NCI-H2029 (cell line): ENCODE measurements at regions not wholly inside any gene's neighbourhood (a gene's known extent, or its start where the extent isn't known, plus 50 kb on each side); places are given as distances from the start of the nearest gene placed in this dataset.
"Not testable (repeated sequence)": the region's sequence is repeated elsewhere in the genome, so short reads cannot be mapped to it uniquely, and the experiment has no call there.

Experiments used
- DNase-seq: peaks from one replicate; lab custom pipeline; 2025; lab: John Stamatoyannopoulos, UW

- no peak for DNase-seq
These were observed 178.5 kb upstream of the DEPDC1 start for GRCh38 chr1:68675336-68675735.

- DNase-seq: no peak
These were observed 180.9 kb upstream of the DEPDC1 start for GRCh38 chr1:68677684-68678351.

- DNase-seq: no peak
These were observed 199.3 kb upstream of the DEPDC1 start for GRCh38 chr1:68696221-68696620.

DNA sequence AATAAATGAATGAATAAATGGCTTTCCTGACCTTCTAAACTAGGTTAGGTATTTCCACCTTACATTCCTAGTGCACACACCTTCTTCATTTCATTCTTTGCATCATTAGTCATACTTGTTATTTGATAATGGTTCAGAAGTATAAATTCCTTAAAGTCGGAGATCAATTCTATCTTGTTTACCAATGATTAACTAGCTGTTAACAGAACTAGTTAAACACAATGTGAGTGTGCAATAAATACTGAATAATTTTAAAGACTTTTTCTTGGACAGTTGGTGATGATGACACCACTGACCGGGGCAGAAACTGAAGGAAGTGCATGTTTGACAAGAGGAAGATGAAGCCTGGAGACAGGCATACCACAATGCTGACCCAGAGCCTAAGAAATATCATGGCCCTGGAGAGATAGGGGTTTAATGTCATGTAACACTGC lies 207.1 kb upstream of the DEPDC1 start:
- DNase-seq: no peak

- no peak for DNase-seq
These were observed 208.0 kb upstream of the DEPDC1 start for GRCh38 chr1:68704800-68705443.

DNA sequence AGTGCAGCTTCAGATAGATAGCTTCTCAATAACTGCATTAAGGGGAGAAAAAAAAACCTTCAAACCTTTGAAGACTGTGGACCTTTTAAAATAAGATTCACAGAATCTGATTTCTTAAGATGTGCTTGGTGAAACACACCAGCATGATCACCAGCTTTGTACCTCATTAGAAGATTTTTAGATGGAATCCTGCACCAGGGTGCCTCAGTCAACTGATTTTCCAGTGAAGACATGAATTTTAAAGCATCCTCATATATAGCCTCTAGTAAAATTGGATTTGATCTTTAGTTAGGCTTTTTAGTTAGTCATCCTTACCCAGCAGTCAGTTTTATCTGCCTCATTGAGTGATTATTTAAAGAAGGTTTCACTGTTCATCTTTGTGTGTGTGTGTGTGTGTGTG lies 208.6 kb upstream of the DEPDC1 start:
- DNase-seq: no peak

- no peak for DNase-seq
These were observed 209.9 kb upstream of the DEPDC1 start for GRCh38 chr1:68706639-68707317.

DNA sequence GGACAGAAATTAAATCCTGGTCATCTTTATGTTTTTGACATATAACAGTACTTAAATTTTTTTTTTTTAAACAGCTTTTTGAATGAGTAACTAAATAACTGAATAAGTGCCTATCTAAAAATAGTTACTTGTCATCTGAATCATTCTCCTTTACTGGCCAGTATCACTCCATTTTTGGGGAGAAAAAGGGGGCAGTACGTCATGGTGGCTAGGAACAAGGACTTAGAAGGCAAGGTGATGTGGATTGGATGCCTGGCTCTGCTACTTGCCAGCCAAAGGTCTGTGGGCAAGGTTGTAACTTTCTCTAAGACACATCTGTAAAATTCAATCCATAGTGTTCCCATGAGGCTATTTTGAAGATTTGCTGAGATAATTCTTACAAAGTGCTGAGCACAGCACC lies 220.4 kb upstream of the DEPDC1 start:
- no peak for DNase-seq

DNA sequence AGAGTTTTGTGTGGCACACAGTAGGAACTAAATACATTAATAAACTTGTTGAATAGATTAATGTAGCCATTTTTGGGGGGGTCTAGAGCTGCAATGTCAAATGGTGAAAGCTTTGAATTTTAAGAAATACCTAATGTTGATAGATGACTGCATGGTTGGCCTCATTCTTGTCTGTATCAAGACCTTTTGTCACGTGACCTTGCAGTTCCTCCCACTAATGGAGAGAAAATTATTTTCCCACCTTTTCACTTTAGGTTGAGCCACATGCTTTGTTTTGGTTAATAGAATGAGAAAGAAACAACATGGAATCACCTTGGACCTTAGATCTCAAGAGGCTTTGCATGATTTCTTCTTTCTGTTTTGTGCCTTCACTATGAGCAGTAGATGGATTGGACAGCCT lies 223.6 kb upstream of the DEPDC1 start:
- DNase-seq: no peak

DNA sequence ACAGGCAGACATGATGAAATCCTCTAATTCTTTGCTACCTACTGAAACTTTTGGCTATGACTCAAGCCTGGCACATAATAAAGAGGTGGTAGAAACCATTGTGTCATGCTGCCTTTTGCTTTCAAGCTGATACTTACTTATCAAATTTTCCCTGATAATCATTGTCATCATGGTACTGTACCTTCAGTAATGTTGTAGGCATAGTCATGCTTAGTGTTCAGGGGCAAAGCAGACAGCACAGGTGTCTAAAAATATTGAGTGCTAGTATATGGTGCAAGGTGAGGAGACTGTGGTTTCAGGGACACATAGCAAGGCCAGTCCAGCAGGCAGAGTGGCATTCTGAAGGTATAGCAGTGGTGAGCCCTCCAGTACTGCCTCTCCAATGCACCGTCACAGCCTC lies 226.9 kb upstream of the DEPDC1 start:
- no peak for DNase-seq

DNA sequence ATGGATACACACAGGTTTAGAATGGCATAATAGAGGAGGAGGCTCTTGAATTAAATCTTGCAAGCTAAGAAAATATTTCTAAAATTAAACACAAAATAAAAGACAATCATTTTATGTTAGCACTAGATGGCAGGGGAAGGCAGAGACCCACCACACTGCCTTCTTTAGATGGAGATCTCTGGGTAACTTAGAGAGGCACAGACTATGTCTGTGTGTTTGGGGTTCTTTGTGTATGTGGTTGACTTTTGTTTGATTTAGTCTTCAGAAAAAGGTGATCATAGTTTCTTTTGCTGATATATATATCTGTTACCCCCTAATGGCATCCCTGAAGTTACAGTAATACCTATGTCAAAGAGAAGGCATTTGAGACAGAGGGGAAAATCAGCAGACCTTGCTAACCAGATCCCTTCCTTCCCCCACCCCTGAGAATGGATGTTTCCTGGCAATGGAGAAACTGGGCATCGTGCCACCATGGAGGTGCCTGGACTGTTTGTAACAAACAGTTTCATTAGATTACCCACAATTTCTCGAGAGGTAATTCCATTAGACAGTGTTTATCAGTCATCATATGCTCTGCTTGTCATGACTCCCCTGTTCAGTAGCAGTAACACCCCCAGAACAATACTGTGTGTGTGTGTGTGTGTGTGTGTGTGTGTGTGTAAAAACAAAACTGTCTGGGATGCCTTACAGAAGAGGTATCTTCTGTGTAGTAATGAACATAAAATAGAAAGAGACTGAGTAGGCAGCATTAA lies 228.3 kb upstream of the DEPDC1 start:
- DNase-seq: peak; percentile 40

DNA sequence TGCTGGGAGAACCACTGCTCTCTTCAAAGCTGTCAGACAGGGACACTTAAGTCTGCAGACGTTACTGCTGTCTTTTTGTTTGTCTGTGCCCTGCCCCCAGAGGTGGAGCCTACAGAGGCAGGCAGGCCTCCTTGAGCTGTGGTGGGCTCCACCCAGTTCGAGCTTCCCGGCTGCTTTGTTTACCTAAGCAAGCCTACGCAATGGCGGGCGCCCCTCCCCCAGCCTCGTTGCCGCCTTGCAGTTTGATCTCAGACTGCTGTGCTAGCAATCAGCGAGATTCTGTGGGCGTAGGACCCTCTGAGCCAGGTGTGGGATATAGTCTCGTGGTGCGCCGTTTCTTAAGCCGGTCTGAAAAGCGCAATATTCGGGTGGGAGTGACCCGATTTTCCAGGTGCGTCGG lies 242.6 kb upstream of the DEPDC1 start:
- not testable (repeated sequence) for DNase-seq

GRCh38 chr1:68745011-68745410 lies 248.1 kb upstream of the DEPDC1 start:
- DNase-seq: no peak

DNA sequence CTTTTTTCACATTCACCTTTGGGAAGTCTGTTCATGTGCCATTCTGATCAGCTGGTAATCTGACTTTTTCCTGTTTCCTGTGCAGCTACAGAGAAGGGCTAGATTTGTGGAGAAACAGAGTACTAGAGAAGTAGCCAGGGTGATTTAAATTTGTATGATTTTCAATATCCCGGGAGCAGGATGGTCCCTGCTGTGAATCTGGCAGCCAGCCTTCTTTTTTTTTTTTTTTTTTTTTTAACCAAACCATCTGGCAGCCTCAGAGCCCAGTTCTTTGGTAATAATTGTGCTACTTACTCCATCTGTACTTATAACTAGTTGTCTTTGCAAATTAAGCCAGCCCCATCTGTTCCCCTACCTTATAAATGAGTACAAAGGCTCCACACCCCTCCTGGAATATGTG lies 248.6 kb upstream of the DEPDC1 start:
- no peak for DNase-seq

DNA sequence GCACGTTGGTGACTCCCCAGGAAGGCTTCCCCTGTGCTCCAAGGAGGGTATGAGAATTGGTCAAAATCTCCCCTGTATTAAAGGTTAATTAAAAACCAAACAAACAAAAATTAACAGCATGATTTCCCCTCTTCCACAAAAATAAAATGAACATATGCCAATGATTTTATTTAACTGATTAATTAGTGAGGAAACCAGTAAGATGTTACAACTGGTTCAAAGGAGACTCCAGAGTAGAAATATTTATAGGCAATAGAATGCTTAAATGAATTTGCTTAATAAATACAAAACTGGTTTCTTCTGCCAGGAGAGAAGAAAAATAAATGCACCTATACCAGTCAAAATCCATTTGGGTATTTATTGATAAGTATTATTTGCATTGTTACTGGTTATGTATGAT lies 249.5 kb upstream of the DEPDC1 start:
- no peak for DNase-seq

DNA sequence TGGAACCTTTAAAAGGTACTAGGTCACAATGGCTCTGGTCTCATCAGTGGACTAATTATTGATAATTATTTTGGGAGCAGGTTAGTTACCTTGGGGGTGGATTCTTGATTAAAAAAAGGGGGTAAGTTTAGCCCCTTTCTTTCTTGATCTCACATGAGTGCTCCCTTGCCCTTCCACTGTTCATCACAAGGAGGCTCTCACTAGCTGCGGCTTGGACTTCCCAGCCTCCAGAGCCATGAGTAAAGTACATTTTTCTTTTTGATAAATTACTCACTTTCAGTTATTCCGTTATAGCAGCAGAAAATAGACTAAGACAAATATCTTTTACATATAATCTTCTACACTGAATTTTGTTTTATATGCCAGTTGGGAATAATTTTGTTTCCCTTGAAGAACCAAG lies 254.8 kb upstream of the DEPDC1 start:
- DNase-seq: no peak

GRCh38 chr1:68758666-68759209 lies 261.9 kb upstream of the DEPDC1 start:
- no peak for DNase-seq

GRCh38 chr1:68767941-68768340 lies 271.1 kb upstream of the DEPDC1 start:
- no peak for DNase-seq

- DNase-seq: no peak
These were observed 273.9 kb upstream of the DEPDC1 start for GRCh38 chr1:68770817-68771216.

- no peak for DNase-seq
These were observed 281.0 kb upstream of the DEPDC1 start for GRCh38 chr1:68777851-68778250.

GRCh38 chr1:68779841-68780240 lies 283.0 kb upstream of the DEPDC1 start:
- not testable (repeated sequence) for DNase-seq

GRCh38 chr1:68780919-68781318 lies 284.0 kb upstream of the DEPDC1 start:
- DNase-seq: no peak
